Peyer's patch (tissue), 4 donors: ENCODE measurements at regions not wholly inside any gene's neighbourhood (a gene's known extent, or its start where the extent isn't known, plus 50 kb on each side); places are given as distances from the start of the nearest gene placed in this dataset.
"Not testable (repeated sequence)": the region's sequence is repeated elsewhere in the genome, so short reads cannot be mapped to it uniquely, and the experiment has no call there.

Source experiments
- DNase-seq, 3 donors: peaks; one replicate each; pipeline ENCODE4 v3.0.0-alpha.2; 2017 to 2019
- H3K27ac ChIP-seq, 4 donors: fragments of 200-600 bp; sonication (generic); one replicate each; pipeline ENCODE4 v1.5.1; 2016 to 2019
- H3K27me3 ChIP-seq, 2 donors: fragments of 200-600 bp; sonication (generic); one replicate each; pipeline ENCODE4 v1.5.1; 2019
- H3K36me3 ChIP-seq, 3 donors: fragments of 200-600 bp; sonication (generic); one replicate each; pipeline ENCODE4 v1.5.1; 2016 to 2019
- H3K4me1 ChIP-seq, 4 donors: fragments of 200-600 bp; sonication (generic); one replicate each; pipeline ENCODE4 v1.5.1; 2016 to 2019
- H3K4me3 ChIP-seq, 4 donors: fragments of 200-600 bp; sonication (generic); 1 replicate in 3 of 4; 2 replicates in 1 of 4; pipeline ENCODE4 v1.5.1; 2016 to 2019; ENCODE audit warnings: mild to moderate bottlenecking in 1 of 4
- H3K9me3 ChIP-seq, 4 donors: fragments of 200-600 bp; sonication (generic); one replicate each; pipeline ENCODE4 v1.5.1; 2016 to 2019; ENCODE audit warnings: mild to moderate bottlenecking in 1 of 4
- POLR2A ChIP-seq, 2 donors: fragments of 450-650 bp; IDR thresholded peaks; one replicate each; pipeline ENCODE4 v1.5.1; 2017; ENCODE audit warnings: antibody characterized with exemption in 2 of 2, mild to moderate bottlenecking in 2 of 2, moderate library complexity in 2 of 2
- TF ChIP-seq, protein P1 (sequence below), 6 experiments: fragments of 450-650 bp in 4 of 6; fragments of 200-600 bp in 2 of 6; sonication (generic) in 1 of 6; IDR thresholded peaks; one replicate each; pipeline ENCODE4 v1.5.1; 2017 to 2019; ENCODE audit warnings: antibody characterized with exemption in 6 of 6, mild to moderate bottlenecking in 3 of 6, moderate library complexity in 1 of 6

DNA sequence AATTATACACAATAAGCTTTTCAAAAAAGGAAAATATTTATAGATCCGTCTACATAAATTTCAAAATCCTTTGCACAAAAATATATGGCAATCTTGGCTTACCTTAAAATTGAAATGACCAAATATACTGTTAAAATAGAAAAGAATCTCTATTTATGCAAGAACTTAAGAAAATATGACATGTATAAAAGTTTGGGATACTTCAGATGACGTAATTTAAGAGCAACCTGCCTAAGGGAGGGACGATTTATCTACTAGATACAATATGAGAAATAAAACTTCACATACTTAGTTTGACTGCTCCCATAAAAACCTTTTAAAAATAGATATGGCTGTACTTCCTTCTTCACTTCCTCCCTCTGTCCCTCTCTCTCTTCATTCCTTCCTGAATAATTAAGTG, 587.3 kb upstream of the SPRY2 start:
- H3K4me3 ChIP-seq, result no peak overlapping the region
- DNase-seq, result no peak
- TF ChIP-seq, protein P1, sequence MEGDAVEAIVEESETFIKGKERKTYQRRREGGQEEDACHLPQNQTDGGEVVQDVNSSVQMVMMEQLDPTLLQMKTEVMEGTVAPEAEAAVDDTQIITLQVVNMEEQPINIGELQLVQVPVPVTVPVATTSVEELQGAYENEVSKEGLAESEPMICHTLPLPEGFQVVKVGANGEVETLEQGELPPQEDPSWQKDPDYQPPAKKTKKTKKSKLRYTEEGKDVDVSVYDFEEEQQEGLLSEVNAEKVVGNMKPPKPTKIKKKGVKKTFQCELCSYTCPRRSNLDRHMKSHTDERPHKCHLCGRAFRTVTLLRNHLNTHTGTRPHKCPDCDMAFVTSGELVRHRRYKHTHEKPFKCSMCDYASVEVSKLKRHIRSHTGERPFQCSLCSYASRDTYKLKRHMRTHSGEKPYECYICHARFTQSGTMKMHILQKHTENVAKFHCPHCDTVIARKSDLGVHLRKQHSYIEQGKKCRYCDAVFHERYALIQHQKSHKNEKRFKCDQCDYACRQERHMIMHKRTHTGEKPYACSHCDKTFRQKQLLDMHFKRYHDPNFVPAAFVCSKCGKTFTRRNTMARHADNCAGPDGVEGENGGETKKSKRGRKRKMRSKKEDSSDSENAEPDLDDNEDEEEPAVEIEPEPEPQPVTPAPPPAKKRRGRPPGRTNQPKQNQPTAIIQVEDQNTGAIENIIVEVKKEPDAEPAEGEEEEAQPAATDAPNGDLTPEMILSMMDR (IDR thresholded peaks at IDR 0.05), result no peak
- no peak for TF ChIP-seq POLR2A (IDR thresholded peaks at IDR 0.05)
- no peaks in the 10 kb centered on the region for H3K27me3 ChIP-seq
- H3K4me1 ChIP-seq, result no peaks in the 10 kb centered on the region
- H3K36me3 ChIP-seq, result no peaks in the 10 kb centered on the region
- H3K27ac ChIP-seq, result no peak overlapping the region
- no peaks in the 10 kb centered on the region for H3K9me3 ChIP-seq

DNA sequence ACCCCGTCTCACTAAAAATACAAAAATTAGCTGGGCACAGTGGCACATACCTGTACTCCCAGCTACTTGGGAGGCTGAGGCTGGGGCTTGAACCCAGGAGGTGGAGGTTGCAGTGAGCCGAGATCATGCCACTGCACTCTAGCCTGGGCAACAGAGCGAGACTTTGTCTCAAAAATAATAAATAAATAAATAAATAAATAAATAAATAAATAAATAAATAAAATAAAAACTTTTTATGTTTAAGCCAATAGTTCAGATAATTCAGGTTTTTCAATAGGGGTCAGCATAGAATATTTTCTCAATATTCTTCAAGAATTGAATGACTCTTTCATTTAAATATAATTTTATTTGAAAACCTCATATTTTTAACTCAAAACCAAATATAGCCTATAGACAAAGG, 585.1 kb upstream of the SPRY2 start:
- not testable (repeated sequence) for H3K9me3 ChIP-seq, H3K4me1 ChIP-seq, H3K36me3 ChIP-seq, H3K27ac ChIP-seq, DNase-seq, H3K4me3 ChIP-seq, H3K27me3 ChIP-seq

DNA sequence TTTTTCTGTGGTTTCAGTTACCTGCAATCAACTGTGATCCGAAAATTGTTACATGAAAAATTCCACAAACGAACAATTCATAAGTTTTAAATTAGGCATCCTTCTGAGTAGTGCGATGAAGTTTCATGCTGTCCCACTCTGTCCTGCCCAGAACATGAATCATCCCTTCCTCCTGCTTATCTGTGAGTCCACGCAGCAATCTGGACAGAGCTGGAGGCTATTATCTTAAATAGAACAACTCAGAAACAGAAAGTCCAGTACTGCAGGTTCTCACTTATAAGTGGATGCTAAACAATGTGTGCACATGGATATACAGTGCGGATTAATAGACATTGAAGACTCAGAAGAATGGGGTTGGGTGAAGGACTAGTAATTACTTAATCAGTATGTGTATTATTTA, 583.7 kb upstream of the SPRY2 start:
- TF ChIP-seq POLR2A (IDR thresholded peaks at IDR 0.05), result no peak
- TF ChIP-seq, protein P1 (IDR thresholded peaks at IDR 0.05), result no peak
- Histone ChIP-seq H3K4me3 (no peak overlapping the region), H3K27me3 (no peaks in the 10 kb centered on the region)

DNA sequence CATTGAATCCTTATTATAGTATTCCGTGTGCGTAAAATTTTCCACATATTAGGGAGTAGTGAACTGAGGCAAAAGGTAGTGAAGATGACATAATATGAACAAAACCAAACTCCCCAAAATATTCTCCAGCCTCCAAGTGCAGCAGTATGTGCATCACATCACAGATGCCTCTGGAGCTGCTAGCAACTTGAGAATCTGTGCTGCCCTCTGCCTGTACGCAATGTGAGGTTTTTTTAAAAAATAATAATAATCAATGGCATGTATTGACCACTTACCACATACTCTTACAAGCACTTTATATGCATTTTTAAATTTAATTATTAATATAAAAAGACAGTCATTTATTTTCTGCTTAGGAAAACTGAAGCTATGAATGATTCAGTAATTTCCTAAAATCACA, 583.0 kb upstream of the SPRY2 start:
- no peak for DNase-seq
- Histone ChIP-seq H3K27me3 (no peaks in the 10 kb centered on the region), H3K9me3 (no peaks in the 10 kb centered on the region), H3K4me1 (no peaks in the 10 kb centered on the region), H3K4me3 (no peak overlapping the region), H3K27ac (no peak overlapping the region), H3K36me3 (no peaks in the 10 kb centered on the region)
- TF ChIP-seq, protein P1 (IDR thresholded peaks at IDR 0.05), result no peak
- TF ChIP-seq POLR2A (IDR thresholded peaks at IDR 0.05), result no peak

More for the DNA sequence above, 583.7 kb upstream of the SPRY2 start:
- H3K4me1 ChIP-seq, result no peaks in the 10 kb centered on the region
- no peak overlapping the region for H3K27ac ChIP-seq
- H3K36me3 ChIP-seq, result no peaks in the 10 kb centered on the region
- no peaks in the 10 kb centered on the region for H3K9me3 ChIP-seq
- DNase-seq, result no peak

DNA sequence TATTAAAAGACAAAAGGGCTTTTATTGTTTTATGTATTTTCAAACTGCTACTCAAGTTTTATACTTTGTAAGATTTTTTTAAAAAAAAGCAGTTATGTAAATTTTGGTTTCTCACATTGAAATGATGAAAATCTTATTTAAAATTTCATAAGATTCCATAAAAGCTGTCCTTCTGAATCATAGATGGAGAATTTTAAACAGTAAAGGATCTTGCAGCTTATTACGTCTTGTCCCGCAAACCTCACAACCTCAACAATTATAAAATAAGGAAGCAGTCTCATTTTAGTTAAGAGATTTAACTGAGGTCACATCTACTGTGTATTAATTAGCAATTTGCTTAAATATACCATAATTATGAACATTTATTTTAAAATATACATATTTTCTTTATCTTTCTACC, 581.0 kb upstream of the SPRY2 start:
- Histone ChIP-seq H3K9me3 (no peaks in the 10 kb centered on the region), H3K36me3 (no peaks in the 10 kb centered on the region), H3K4me1 (no peaks in the 10 kb centered on the region), H3K4me3 (no peak overlapping the region), H3K27ac (no peak overlapping the region), H3K27me3 (no peaks in the 10 kb centered on the region)
- DNase-seq, result no peak
- TF ChIP-seq, protein P1 (IDR thresholded peaks at IDR 0.05), result no peak
- no peak for TF ChIP-seq POLR2A (IDR thresholded peaks at IDR 0.05)

DNA sequence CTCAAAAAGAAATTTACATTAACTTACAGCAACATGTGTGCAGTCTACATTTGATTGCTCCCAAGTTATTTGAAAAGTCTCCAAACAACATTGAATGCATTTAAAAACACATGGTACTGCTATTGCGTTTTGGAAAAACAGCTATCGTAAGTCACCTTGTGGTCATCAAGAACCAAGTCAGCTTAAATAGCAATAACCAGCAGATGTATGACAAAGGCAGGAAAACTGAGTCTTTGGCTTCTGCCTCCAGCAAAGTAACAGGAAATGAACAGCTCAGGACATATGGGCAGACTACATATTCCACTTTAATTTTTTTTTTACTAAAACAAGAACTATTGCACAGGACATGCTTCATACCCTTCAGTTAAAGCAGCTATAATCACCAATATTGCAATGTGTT, 580.6 kb upstream of the SPRY2 start:
- TF ChIP-seq, protein P1 (IDR thresholded peaks at IDR 0.05), result no peak
- no peak for TF ChIP-seq POLR2A (IDR thresholded peaks at IDR 0.05)

More for the DNA sequence above, 580.6 kb upstream of the SPRY2 start:
- Histone ChIP-seq H3K36me3 (no peaks in the 10 kb centered on the region), H3K4me1 (no peaks in the 10 kb centered on the region), H3K27me3 (no peaks in the 10 kb centered on the region), H3K4me3 (no peak overlapping the region), H3K9me3 (no peaks in the 10 kb centered on the region), H3K27ac (no peak overlapping the region)
- DNase-seq, result no peak
